Effector CD8-positive, alpha-beta T cell (primary cell): ENCODE measurements at regions not wholly inside any gene's neighbourhood (a gene's known extent, or its start where the extent isn't known, plus 50 kb on each side); places are given as distances from the start of the nearest gene placed in this dataset.
"Not testable (repeated sequence)": the region's sequence is repeated elsewhere in the genome, so short reads cannot be mapped to it uniquely, and the experiment has no call there.

Experiments used
- DNase-seq: peaks from one replicate; lab custom pipeline; 2025; lab: John Stamatoyannopoulos, UW

DNA sequence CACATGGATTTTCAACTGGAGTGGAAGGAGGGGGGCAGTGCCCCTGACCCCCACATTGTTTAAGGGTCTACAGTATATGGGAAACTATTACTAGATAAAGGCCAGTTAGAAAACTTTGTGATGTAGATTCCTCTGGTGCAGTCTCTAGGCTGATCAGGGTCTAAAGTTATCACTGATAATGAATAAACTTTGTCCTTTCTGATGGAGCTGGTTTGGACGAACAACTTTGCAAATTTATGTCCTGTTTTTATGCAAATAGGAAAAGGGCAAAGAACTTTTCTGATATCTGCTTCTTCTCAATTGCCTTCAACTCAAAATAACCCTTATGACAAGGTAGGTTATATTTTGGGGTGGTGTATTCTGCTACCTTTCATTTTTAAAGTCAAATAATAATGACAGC, 829.2 kb upstream of the ACVR2A start:
- no peak for DNase-seq

- no peak for DNase-seq
These were observed 831.0 kb upstream of the ACVR2A start for GRCh38 chr2:147013696-147014392.

DNA sequence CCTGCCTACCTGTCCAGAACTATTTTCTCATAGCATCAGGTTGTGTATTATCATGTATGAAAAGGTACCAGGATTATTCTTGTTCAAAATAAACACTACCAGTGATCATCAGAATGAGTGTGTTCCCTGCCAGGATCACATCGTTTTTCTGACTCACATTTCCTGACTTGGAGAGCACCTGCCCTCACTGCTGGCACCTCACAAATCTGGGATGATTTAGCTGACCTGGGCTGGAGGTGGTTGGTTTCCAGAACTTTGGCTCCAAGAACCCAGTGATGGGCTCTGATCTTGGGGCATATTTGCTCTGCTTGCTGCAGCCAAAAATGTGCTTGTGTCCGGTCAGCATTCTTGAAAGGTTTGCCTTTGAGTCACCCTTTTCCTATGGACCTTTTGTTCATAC, 836.3 kb upstream of the ACVR2A start:
- DNase-seq, result no peak

DNA sequence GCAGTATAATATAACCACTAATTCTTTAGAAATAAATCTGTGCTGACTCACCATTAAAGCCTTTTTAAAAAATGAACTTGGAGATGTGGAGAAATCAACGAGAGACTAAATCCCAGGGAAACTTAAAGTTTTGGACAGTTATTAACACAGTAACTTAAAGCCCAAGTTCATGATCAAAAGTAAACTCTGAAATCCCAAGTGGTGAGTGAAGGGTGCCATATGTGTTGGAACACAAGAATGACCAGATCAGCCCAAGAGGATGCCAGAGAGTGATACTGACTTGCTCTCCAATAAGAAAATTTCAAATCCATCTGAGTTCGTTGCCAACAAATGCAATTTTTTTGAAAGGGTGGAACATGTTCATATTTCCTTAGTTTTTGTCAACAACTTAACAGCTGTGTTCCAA, 838.1 kb upstream of the ACVR2A start:
- no peak for DNase-seq

DNA sequence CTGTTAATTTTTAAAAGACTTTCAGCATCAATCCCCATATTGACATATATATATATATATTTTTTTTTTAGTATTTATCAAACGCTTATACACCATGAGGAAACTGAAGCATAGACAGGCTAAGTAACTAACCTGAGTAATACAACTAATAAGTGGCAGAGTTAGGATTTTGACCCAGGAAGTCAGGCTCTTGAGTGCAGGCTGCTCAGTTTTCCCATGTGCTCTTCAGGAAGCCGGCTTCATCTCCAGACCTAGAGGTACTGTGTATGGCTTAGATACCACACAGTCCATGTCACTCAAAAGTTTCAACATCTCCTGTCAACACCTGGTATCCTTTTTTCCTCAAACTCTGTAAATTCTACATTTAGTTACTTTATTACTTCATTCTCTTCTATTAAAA, 841.7 kb upstream of the ACVR2A start:
- DNase-seq, result no peak

DNA sequence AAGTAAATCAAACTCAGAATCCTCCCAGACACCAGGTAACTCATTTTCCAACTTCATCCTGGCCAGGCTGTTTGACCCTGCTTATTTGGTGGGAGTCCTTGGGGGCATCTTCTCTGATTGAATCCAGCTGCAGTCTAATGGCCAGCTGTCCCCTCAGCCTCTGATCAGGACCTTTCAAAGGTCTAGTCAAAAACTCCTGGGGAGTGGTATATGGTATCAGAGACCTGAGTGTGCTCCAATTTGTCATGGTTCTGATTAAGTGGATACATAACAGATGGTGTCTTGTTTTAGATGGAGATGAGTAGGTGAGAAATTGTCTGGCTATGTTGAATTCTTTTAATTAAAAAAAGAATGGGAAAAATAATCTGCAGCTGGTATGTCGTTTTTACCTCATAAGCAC, 842.6 kb upstream of the ACVR2A start:
- DNase-seq, result no peak

- DNase-seq, result no peak
These were observed 843.8 kb upstream of the ACVR2A start for GRCh38 chr2:147001061-147001460.

DNA sequence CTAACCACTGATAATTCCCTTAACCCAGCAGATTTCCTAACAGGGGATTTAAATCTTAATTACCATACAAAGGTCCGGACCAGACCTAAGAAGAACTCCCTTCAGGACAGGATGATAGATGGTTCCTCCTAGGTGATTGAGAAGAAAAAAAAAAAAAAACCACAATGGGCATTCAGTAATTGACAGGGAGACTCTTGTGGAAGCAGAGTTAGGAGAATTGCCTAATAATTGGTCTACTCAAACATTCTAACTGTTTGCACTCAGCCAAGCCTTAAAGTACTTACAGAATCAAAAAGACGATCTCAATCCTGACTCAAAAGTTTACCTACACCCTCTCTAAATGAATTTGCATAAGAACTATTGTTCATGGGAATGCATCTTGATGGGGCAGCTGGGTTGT, 844.7 kb upstream of the ACVR2A start:
- DNase-seq, result not testable (repeated sequence)

GRCh38 chr2:146997945-146998344, 846.9 kb upstream of the ACVR2A start:
- DNase-seq, result no peak

GRCh38 chr2:146997488-146997887, 847.3 kb upstream of the ACVR2A start:
- DNase-seq, result no peak

GRCh38 chr2:146994246-146994645, 850.6 kb upstream of the ACVR2A start:
- no peak for DNase-seq

DNA sequence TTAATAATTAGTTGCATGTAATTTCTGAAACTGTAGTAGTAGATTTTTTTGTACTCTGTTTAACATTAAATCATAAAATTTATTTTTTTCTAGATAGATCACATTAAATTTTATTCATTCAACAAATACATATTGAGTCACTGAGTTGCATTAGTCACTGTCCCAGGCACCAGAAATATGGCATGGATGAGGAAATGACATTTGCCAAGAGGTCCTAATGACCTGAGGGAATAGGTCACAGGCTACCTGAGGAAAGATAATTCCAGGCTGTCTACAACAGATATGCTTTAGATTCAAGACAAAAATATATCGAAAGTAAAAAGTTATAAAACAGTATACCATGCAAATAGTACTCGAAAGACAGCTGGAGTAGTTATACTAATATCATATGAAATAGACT, 852.4 kb upstream of the ACVR2A start:
- DNase-seq, result no peak

GRCh38 chr2:146992057-146992456, 852.8 kb upstream of the ACVR2A start:
- DNase-seq, result no peak

GRCh38 chr2:146990311-146991054, 854.3 kb upstream of the ACVR2A start:
- DNase-seq, result no peak

- no peak for DNase-seq
These were observed 855.1 kb upstream of the ACVR2A start for GRCh38 chr2:146989741-146990140.

- DNase-seq, result no peak
These were observed 856.8 kb upstream of the ACVR2A start for GRCh38 chr2:146987996-146988395.

DNA sequence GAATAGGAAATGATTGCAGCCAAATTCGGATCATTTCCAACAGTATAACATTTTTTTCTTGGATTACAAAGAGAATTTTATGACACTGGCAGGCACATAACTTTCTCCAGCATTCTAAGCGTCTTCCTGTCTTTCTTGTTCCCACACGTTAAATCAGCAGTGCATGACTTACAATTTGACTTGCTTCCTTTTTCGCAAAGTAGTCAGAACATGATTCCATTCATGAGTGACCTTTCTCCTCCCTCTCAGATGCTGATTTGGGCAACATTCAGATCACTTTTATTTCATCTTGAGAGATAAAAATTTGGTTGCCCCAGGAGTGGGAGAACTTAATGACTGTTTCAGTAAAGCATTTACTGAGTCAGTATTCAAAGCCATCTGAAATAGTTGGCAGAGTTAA, 858.7 kb upstream of the ACVR2A start:
- no peak for DNase-seq

GRCh38 chr2:146985753-146986152, 859.1 kb upstream of the ACVR2A start:
- DNase-seq, result no peak

DNA sequence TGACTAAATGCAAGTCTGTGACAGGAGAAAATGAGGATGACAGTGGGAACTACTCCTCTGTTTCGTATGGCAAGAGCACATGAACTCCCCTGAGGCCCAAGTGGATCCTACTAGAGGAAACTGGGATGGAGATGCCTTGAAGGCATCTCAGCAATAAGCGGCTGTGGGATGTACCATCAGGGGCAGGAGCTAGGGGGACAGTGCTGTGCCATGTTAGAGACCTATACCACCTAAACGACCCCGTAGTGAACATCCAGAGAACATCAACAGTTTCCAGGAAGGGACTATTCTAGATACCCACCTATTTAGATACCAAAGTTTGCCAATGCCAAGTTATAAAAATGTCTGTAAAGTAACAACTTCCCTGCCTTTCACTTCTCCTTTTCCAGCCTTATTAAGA, 860.8 kb upstream of the ACVR2A start:
- no peak for DNase-seq

- DNase-seq, result no peak
These were observed 862.4 kb upstream of the ACVR2A start for GRCh38 chr2:146982393-146982846.

- no peak for DNase-seq
These were observed 862.9 kb upstream of the ACVR2A start for GRCh38 chr2:146981921-146982320.

- no peak for DNase-seq
These were observed 865.1 kb upstream of the ACVR2A start for GRCh38 chr2:146979746-146980145.
